GM12878 (cell line): ENCODE measurements at regions not wholly inside any gene's neighbourhood (a gene's known extent, or its start where the extent isn't known, plus 50 kb on each side); places are given as distances from the start of the nearest gene placed in this dataset.

Experiments
- ATAC-seq: fragments of 200-7000 bp; cut with Tn5 transposase; 3 replicates; pipeline ENCODE4 v1.9.1; 2020; ENCODE audit warnings: mild to moderate bottlenecking, moderate library complexity
- BruUV-seq: library from RNA; stranded (reverse); fragments of 400-500 nt; replicated peaks from 2 replicates; lab custom pipeline; 2021; lab: Mats Ljungman, UMichigan
- CTCF ChIA-PET: fragments of 300-600 bp; sonication (Branson Sonifier 250); formaldehyde crosslinking; extraction: SDS; loops from one replicate; lab custom pipeline; 2021; ENCODE audit warnings: inconsistent platforms; lab: Yijun Ruan, JAX
- POLR2A ChIA-PET: fragments of 350-600 bp; formaldehyde crosslinking; extraction: SDS; loops from one replicate; lab custom pipeline; 2021; ENCODE audit warnings: inconsistent platforms; lab: Charles Lee
- RAD21 ChIA-PET: fragments of 300-600 bp; sonication (Branson Sonifier 250); formaldehyde crosslinking; loops from one replicate; lab custom pipeline; 2023; ENCODE audit warnings: antibody characterized with exemption; ENCODE audit not compliant: unreplicated experiment; lab: Charles Lee
- SMC1A ChIA-PET: fragments of 300-600 bp; sonication (Branson Sonifier 250); formaldehyde crosslinking; loops from one replicate; lab custom pipeline; 2023; ENCODE audit not compliant: unreplicated experiment, uncharacterized antibody; lab: Charles Lee
- DNase-seq: peaks from one replicate; pipeline ENCODE4 v3.0.0-alpha.2; 2011; ENCODE audit warnings: low read depth, low spot score
- FAIRE-seq: peaks from 3 replicates; lab custom pipeline; 2011; peaks lifted over from hg19 to GRCh38; lab: Jason Lieb, UNC
- H2AFZ ChIP-seq: 2 replicates; pipeline ENCODE4 v1.6.0; 2011; ENCODE audit warnings: low read depth, low read length, control low read depth; ENCODE audit not compliant: control insufficient read depth
- H3K27ac ChIP-seq: 2 replicates; pipeline ENCODE4 v1.5.1; 2011; ENCODE audit warnings: control low read depth; ENCODE audit not compliant: control insufficient read depth, insufficient read depth
- H3K27me3 ChIP-seq, 2 experiments: replicated peaks in 1 of 2; 2 replicates each; pipeline versions ENCODE4 v1.6.0 to v1.6.1; 2011; ENCODE audit warnings: low read length in 1 of 2; ENCODE audit not compliant: control insufficient read depth in 2 of 2, insufficient read depth in 2 of 2
- H3K36me3 ChIP-seq, 2 experiments: 2 replicates each; pipeline ENCODE4 v1.5.1; 2011; ENCODE audit warnings: low read length in 1 of 2; ENCODE audit not compliant: control insufficient read depth in 2 of 2, insufficient read depth in 2 of 2
- H3K4me1 ChIP-seq: 2 replicates; pipeline ENCODE4 v1.6.1; 2011; ENCODE audit warnings: mild to moderate bottlenecking, low read length, moderate library complexity, mixed read lengths; ENCODE audit not compliant: control insufficient read depth, insufficient read depth
- H3K4me2 ChIP-seq: 2 replicates; pipeline ENCODE4 v1.6.0; 2011; ENCODE audit warnings: control low read depth; ENCODE audit not compliant: control insufficient read depth, insufficient read depth
- H3K4me3 ChIP-seq: fragments of 200-600 bp; sonication (generic); 2 replicates; pipeline ENCODE4 v1.5.1; 2016
- H3K79me2 ChIP-seq: 2 replicates; pipeline ENCODE4 v1.6.0; 2011; ENCODE audit warnings: low read length; ENCODE audit not compliant: control insufficient read depth, insufficient read depth
- H3K9ac ChIP-seq: 2 replicates; pipeline ENCODE4 v1.8.0; 2011; ENCODE audit warnings: low read length, control low read depth, mixed read lengths; ENCODE audit not compliant: control insufficient read depth, insufficient read depth
- H3K9me3 ChIP-seq: replicated peaks from 3 replicates; pipeline ENCODE4 v1.5.1; 2011; ENCODE audit warnings: mild to moderate bottlenecking, low read length; ENCODE audit not compliant: control insufficient read depth, insufficient read depth
- H4K20me1 ChIP-seq: 2 replicates; pipeline ENCODE4 v1.6.0; 2011; ENCODE audit not compliant: control insufficient read depth, insufficient read depth
- BMI1 ChIP-seq: fragments of 450-650 bp; IDR thresholded peaks from 2 replicates; pipeline ENCODE4 v1.6.1; 2016; ENCODE audit warnings: mild to moderate bottlenecking, moderate library complexity, borderline replicate concordance
- CEBPB ChIP-seq, 2 experiments: fragments of 150-350 bp in 1 of 2; IDR thresholded peaks; 2 replicates each; pipeline ENCODE4 v1.6.1; 2012 to 2014; ENCODE audit warnings: low read depth in 2 of 2, low read length in 2 of 2, borderline replicate concordance in 1 of 2, inconsistent platforms in 1 of 2
- HDAC2 ChIP-seq: fragments of 200-600 bp; sonication (generic); IDR thresholded peaks from 2 replicates; pipeline ENCODE4 v1.6.1; 2017
- IKZF1 ChIP-seq: fragments of 450-650 bp; conservative IDR thresholded peaks from 2 replicates; pipeline ENCODE4 v1.6.1; 2017; ENCODE audit warnings: antibody characterized with exemption, mild to moderate bottlenecking
- POU2F2 ChIP-seq: IDR thresholded peaks from 3 replicates; pipeline ENCODE4 v1.6.1; 2011; ENCODE audit warnings: low read depth, mild to moderate bottlenecking, low read length, borderline replicate concordance
- STAT1 ChIP-seq: fragments of 450-650 bp; conservative IDR thresholded peaks from 2 replicates; pipeline ENCODE4 v1.6.1; 2014; ENCODE audit warnings: antibody characterized with exemption, mild to moderate bottlenecking
- WGBS: methylation state at CpG from one replicate; pipeline ENCODE4 v1.1.6; 2016; ENCODE audit warnings: low lambda C conversion rate; ENCODE audit not compliant: insufficient replicate concordance, insufficient coverage; ENCODE audit errors: missing lambda C conversion rate; 5-methylcytosine and 5-hydroxymethylcytosine counted together
- in situ Hi-C: fragments of 300-500 bp; cut with MboI; formaldehyde crosslinking; loops from 9 replicates; pipeline ENCODE4 v1.14.3; 2018; ENCODE audit warnings: mixed read lengths
- intact Hi-C: fragments of 100-400 bp; cut with micrococcal nuclease; formaldehyde crosslinking; loops from one replicate; pipeline ENCODE4 v1.14.2; 2022; ENCODE audit not compliant: unreplicated experiment
- TF ChIP-seq, protein P1 (sequence below): fragments of 450-650 bp; IDR thresholded peaks from 2 replicates; pipeline ENCODE4 v1.6.1; 2017; ENCODE audit warnings: mild to moderate bottlenecking, moderate library complexity
- TF ChIP-seq, protein P2 (sequence below): IDR thresholded peaks from 2 replicates; pipeline ENCODE4 v1.6.1; 2011; ENCODE audit warnings: borderline replicate concordance, low read depth, mild to moderate bottlenecking, moderate library complexity, low read length; ENCODE audit not compliant: insufficient read depth, poor library complexity, severe bottlenecking

- Histone ChIP-seq H3K36me3 (no peaks in the 10 kb centered on the region), H3K9me3 (no peaks in the 10 kb centered on the region), H3K4me2 (no peak overlapping the region), H3K4me1 (no peaks in the 10 kb centered on the region), H3K27me3 (no peaks in the 10 kb centered on the region), H4K20me1 (no peaks in the 10 kb centered on the region), H2AFZ (no peak overlapping the region), H3K4me3 (no peak overlapping the region), H3K9ac (no peak overlapping the region), H3K27ac (no peak overlapping the region), H3K79me2 (no peaks in the 10 kb centered on the region)
- ATAC-seq = no peak
- no peak for FAIRE-seq
- 21% methylated on average over 3 of the region's 3 CpGs for WGBS
- ChIA-PET CTCF (no interaction called here), SMC1A (no interaction called here), POLR2A (no interaction called here), RAD21 (no interaction called here)
- intact Hi-C loops (no loop called here), in situ Hi-C loops (no loop called here)
- TF ChIP-seq CEBPB (IDR thresholded peaks at IDR 0.05; ENCODE audit: borderline replicate concordance in 1 of 2, low read depth in 2 of 2, low read length in 2 of 2) = no peak
- TF ChIP-seq BMI1 = no peak
- TF ChIP-seq, protein P1, sequence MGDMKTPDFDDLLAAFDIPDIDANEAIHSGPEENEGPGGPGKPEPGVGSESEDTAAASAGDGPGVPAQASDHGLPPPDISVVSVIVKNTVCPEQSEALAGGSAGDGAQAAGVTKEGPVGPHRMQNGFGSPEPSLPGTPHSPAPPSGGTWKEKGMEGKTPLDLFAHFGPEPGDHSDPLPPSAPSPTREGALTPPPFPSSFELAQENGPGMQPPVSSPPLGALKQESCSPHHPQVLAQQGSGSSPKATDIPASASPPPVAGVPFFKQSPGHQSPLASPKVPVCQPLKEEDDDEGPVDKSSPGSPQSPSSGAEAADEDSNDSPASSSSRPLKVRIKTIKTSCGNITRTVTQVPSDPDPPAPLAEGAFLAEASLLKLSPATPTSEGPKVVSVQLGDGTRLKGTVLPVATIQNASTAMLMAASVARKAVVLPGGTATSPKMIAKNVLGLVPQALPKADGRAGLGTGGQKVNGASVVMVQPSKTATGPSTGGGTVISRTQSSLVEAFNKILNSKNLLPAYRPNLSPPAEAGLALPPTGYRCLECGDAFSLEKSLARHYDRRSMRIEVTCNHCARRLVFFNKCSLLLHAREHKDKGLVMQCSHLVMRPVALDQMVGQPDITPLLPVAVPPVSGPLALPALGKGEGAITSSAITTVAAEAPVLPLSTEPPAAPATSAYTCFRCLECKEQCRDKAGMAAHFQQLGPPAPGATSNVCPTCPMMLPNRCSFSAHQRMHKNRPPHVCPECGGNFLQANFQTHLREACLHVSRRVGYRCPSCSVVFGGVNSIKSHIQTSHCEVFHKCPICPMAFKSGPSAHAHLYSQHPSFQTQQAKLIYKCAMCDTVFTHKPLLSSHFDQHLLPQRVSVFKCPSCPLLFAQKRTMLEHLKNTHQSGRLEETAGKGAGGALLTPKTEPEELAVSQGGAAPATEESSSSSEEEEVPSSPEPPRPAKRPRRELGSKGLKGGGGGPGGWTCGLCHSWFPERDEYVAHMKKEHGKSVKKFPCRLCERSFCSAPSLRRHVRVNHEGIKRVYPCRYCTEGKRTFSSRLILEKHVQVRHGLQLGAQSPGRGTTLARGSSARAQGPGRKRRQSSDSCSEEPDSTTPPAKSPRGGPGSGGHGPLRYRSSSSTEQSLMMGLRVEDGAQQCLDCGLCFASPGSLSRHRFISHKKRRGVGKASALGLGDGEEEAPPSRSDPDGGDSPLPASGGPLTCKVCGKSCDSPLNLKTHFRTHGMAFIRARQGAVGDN = no peak
- TF ChIP-seq STAT1 = no peak
- no peak for TF ChIP-seq POU2F2
- no peak for TF ChIP-seq HDAC2
- no peak for TF ChIP-seq IKZF1
- TF ChIP-seq, protein P2, sequence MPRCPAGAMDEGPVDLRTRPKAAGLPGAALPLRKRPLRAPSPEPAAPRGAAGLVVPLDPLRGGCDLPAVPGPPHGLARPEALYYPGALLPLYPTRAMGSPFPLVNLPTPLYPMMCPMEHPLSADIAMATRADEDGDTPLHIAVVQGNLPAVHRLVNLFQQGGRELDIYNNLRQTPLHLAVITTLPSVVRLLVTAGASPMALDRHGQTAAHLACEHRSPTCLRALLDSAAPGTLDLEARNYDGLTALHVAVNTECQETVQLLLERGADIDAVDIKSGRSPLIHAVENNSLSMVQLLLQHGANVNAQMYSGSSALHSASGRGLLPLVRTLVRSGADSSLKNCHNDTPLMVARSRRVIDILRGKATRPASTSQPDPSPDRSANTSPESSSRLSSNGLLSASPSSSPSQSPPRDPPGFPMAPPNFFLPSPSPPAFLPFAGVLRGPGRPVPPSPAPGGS = no peak
- no peak for DNase-seq
- no TSS peak for BruUV-seq
Measured at GRCh38 chrX:112901869-112902725, 61.5 kb upstream of the AMOT start.
